Lower leg skin (tissue), 4 donors: ENCODE measurements at regions not wholly inside any gene's neighbourhood (a gene's known extent, or its start where the extent isn't known, plus 50 kb on each side); places are given as distances from the start of the nearest gene placed in this dataset.

Experiments
- DNase-seq, 2 donors: peaks; one replicate each; pipeline ENCODE4 v3.0.0-alpha.2; 2019; ENCODE audit warnings: low spot score in 2 of 2
- H3K4me3 ChIP-seq: fragments of 200-600 bp; sonication (generic); 2 replicates; pipeline ENCODE4 v1.5.1; 2017; ENCODE audit warnings: mild to moderate bottlenecking, low read depth; ENCODE audit not compliant: poor library complexity, severe bottlenecking
- POLR2A ChIP-seq, 2 donors: fragments of 450-650 bp; IDR thresholded peaks; one replicate each; pipeline ENCODE4 v1.6.1; 2016 to 2017; ENCODE audit warnings: antibody characterized with exemption in 2 of 2, mild to moderate bottlenecking in 1 of 2, moderate library complexity in 1 of 2
- WGBS, 2 donors: methylation state at CpG; one replicate each; pipeline ENCODE4 v1.1.5; 2018; 5-methylcytosine and 5-hydroxymethylcytosine counted together
- intact Hi-C: fragments of 100-400 bp; cut with DNase I; formaldehyde crosslinking; loops from one replicate; pipeline ENCODE4 v1.15.0; 2023; ENCODE audit warnings: low total_unique reads
- TF ChIP-seq, protein P1 (sequence below), 3 donors: fragments of 450-650 bp; IDR thresholded peaks; one replicate each; pipeline ENCODE4 v1.5.1; 2016; ENCODE audit warnings: antibody characterized with exemption in 3 of 3, mild to moderate bottlenecking in 3 of 3, moderate library complexity in 2 of 3

DNA sequence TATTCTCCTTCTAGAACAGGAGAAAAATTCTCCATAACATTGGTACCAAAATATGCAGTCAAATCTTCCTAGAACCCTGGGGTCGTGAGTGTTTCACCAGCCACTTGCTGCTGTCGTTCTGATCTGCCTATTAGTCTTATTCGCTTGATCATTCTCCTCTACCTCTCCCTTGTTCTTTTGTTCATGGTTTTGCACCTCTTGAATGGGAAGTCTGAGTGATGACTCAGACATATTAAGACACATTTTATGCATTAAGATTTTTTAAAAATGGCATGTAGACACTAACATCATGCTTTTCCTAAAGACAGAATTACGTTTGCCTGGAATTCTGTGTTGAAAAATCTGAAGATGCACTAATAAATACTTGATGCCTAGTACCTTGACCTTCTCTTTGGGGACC lies 159.2 kb upstream of the LRIG3 start:
- H3K4me3 ChIP-seq = no peak overlapping the region
- DNase-seq = no peak
- 47 to 53% methylated on average over 4 of the region's 4 CpGs for whole genome bisulfite sequencing, 2 donors
- no peak for TF ChIP-seq POLR2A (IDR thresholded peaks at IDR 0.05)
- TF ChIP-seq, protein P1, sequence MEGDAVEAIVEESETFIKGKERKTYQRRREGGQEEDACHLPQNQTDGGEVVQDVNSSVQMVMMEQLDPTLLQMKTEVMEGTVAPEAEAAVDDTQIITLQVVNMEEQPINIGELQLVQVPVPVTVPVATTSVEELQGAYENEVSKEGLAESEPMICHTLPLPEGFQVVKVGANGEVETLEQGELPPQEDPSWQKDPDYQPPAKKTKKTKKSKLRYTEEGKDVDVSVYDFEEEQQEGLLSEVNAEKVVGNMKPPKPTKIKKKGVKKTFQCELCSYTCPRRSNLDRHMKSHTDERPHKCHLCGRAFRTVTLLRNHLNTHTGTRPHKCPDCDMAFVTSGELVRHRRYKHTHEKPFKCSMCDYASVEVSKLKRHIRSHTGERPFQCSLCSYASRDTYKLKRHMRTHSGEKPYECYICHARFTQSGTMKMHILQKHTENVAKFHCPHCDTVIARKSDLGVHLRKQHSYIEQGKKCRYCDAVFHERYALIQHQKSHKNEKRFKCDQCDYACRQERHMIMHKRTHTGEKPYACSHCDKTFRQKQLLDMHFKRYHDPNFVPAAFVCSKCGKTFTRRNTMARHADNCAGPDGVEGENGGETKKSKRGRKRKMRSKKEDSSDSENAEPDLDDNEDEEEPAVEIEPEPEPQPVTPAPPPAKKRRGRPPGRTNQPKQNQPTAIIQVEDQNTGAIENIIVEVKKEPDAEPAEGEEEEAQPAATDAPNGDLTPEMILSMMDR (IDR thresholded peaks at IDR 0.05) = no peak
- intact Hi-C loops = no loop called here

DNA sequence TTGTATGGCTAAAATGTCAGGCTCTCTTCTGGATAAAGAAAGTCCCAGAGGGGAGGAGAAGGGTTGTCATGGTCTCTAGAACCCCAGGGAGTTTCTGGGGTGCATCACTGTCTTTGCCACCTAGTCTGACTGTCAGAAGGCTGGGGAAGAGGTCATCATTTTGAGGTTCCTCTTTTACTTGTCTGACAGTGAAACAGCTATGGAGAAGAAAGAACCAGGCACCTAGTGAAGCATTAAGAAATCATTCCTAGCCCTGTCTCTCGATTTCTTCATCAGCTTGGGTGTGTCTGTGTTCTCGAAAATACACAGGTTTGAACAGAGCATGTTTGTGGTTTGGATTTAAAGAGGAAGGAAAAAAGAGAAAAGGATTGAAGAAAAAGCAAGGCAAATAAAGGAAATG lies 158.7 kb upstream of the LRIG3 start:
- intact Hi-C loops = no loop called here
- TF ChIP-seq, protein P1 (IDR thresholded peaks at IDR 0.05) = no peak
- no peak for TF ChIP-seq POLR2A (IDR thresholded peaks at IDR 0.05)
- DNase-seq = no peak
- WGBS, 2 donors = 37 to 41% methylated on average over 2 of the region's 2 CpGs
- H3K4me3 ChIP-seq = no peak overlapping the region

DNA sequence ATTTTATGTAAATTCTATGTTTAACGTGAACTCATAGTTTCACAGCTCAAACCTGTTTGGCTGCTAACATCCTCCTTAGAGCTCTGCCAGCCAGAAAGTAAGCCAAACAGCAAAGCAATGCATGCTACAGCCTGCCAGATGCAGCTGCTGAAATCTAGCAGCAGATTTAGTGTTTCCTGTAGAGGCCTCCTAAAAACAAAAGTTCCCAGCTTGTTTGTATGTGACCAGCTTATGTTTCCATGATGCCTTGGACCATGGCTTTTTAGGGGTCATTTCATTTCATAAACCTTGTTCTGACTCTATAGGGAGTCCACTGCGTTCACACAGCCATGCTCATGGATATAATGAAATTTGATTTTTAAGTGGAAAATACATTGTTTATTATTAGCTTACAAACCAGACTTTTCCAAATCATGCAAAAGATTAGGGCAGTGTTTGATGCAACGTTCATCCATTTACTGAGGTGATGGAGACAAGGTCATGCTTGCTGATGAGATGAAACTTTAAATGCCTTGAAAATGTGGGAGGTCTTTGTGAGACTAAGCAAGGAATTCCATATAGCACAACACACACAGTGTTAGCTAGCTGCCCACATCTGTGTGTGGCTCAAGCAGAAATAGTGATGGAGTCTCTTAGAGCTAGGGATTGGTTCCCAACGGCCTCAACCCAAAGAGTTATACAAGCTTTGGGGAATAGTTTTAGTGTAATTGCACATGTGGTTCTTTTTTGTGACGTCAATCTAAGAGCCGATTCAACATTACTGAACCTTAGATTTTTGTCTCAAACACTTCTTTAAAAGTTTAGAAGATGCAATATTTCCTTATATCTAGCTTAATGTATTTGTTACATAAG lies 157.5 kb upstream of the LRIG3 start:
- peak in 1 of 2 donors; percentile 65 for DNase-seq
- no peak for TF ChIP-seq POLR2A (IDR thresholded peaks at IDR 0.05)
- TF ChIP-seq, protein P1 (IDR thresholded peaks at IDR 0.05) = no peak
- H3K4me3 ChIP-seq = no peak overlapping the region
- intact Hi-C loops = no loop called here
- 23 to 24% methylated on average over 6 of the region's 6 CpGs for WGBS, 2 donors

DNA sequence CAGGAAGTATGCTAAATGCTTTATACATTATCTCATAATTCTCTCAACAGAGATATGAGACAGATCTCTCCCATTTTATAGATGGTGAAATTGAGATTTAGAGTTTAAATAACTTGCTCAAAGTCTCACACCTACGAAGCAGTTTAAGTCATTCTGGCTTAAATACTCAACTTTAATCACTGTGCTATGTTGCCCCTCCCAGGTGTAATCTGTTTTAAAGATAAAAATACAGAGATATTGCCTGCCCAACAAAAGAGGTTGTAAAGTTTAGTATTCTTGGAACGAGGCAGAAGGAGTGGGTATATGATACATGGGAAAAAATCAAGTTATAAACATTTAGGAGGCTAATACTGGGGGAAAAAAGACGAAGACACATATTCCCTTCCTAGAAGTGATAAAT lies 156.8 kb upstream of the LRIG3 start:
- TF ChIP-seq POLR2A (IDR thresholded peaks at IDR 0.05) = no peak
- TF ChIP-seq, protein P1 (IDR thresholded peaks at IDR 0.05) = no peak
- no peak for DNase-seq
- no peak overlapping the region for H3K4me3 ChIP-seq
- 26 to 39% methylated on average over 3 of the region's 3 CpGs for WGBS, 2 donors
- intact Hi-C loops = no loop called here

DNA sequence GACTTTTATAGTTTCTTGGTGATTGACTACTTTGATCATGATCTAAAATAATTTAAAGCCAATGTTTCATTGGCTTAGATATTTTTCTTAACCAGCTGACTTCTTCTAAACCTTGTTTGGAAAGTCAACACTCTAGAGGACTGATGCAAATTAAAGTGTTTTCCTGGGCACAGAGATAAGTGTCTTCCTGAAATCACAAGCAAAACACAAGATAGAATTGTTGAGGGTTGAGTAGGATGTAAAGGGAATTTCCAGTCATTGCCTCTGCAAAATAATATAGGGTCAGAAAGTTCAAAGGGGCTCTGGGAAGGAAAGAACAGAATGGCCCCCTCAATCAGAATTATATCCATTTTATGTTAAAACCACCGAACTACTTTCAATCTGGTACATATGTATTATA lies 156.3 kb upstream of the LRIG3 start:
- no peak for DNase-seq
- no peak overlapping the region for H3K4me3 ChIP-seq
- TF ChIP-seq, protein P1 (IDR thresholded peaks at IDR 0.05) = no peak
- no peak for TF ChIP-seq POLR2A (IDR thresholded peaks at IDR 0.05)
- intact Hi-C loops = no loop called here
- 70 to 72% methylated on average over 1 of the region's 1 CpG for WGBS, 2 donors
